Kidney tubule cell (primary cell): ENCODE measurements at regions not wholly inside any gene's neighbourhood (a gene's known extent, or its start where the extent isn't known, plus 50 kb on each side); places are given as distances from the start of the nearest gene placed in this dataset.
"Not testable (repeated sequence)": the region's sequence is repeated elsewhere in the genome, so short reads cannot be mapped to it uniquely, and the experiment has no call there.

Experiments
- DNase-seq: peaks from one replicate; pipeline ENCODE4 v3.0.0-alpha.2; 2018; ENCODE audit warnings: low spot score

DNA sequence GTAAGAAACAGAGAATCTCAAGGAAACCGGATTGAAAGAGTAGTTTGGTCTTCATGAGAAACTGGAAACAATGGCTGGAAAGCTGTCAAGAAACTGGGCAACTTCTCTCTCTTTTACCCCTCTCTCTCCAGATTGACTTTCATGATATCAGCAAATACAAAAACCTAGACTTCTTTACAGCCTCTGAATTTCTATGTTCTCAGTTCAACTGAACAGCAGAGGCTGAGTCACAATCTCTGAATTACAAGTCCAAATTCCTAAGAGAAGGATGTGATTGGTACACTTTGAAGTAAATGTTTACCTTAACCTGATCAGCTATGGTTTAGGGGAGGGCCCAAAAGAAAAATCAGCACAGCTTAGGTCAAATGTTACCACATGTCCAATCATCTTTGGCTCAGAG, 974.9 kb downstream of the RPA4 start:
- DNase-seq: peak; percentile 54

DNA sequence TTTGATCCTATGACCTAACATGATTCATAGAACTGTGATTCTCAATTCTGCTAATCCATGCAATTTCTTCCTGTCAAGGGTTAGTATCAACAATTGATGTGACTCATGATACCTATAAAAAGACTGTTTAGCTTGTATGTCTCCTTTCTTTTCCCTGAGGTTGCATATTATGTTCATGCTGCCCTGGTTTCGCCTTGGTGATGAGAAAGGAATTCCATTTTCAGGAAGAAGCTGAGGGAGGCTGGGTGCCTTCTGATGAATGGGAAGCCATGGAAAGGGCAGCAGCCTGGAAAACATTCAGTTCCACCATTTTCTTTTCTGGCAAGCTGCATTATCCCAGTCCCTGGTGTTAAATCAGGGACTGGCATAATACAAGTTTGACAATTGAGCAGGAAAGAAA, 976.5 kb downstream of the RPA4 start:
- DNase-seq: peak; percentile 84

- DNase-seq: no peak
Measured at GRCh38 chrX:97863261-97863660, 979.6 kb downstream of the RPA4 start.

DNA sequence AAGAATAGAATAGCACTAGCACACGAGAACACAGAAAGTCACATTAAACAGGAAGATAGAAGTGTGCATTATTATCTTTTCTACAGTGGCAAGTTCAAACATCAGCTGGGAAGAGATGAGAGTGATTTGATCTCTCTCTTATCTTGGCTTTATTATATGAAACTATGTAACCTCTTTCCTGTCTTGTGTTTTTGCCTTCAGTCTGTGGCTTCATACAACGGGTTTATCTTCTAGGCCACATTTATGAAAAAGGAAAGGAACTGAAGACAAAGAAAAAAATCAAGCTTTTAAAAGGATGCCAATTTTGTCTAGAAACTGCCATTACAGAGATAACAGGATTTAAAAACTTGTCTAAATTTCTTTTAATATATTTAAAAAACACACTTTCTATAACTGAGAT, 983.6 kb downstream of the RPA4 start:
- DNase-seq: no peak

DNA sequence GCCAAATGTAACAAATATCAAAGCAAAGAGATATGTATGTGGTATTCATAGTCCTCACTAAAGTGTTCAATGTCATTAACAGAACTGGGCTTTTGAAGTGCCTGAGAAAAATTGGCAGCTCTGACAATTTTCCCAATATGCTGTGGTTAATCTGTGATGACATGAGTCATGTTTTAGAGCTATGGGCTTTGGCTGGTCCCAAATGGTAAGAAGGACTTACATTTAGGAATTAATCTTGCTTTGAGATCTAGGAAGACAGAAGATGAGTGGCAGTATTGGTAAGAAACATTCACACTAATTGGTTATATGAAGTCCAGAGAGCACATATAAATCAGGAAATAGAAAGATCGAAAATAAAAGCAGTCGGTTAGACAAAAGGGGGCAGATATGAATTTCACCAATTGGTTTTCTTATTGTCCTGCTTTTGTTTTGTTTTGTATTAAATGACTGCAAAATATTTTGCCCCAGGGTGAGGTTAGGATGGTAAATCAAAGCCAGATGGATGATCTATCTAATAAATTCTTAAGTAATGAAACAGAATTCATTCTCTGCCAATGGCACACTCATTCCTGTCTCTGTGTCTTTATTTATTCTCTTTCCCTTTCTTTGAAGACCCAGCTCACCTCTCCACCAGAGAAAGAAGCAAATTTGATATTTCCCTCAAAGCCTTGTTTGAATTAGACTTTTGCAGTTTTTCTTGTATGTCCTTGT, 993.1 kb downstream of the RPA4 start:
- DNase-seq: no peak

- DNase-seq: no peak
Measured at GRCh38 chrX:97882306-97882705, 998.6 kb downstream of the RPA4 start.

GRCh38 chrX:97895751-97896150, 1012.0 kb downstream of the RPA4 start:
- DNase-seq: peak; percentile 70

GRCh38 chrX:97897998-97898397, 1014.3 kb downstream of the RPA4 start:
- DNase-seq: no peak

- peak; percentile 80 for DNase-seq
Measured at GRCh38 chrX:97898798-97899197, 1015.1 kb downstream of the RPA4 start.

GRCh38 chrX:97907791-97908190, 1024.1 kb downstream of the RPA4 start:
- DNase-seq: no peak

DNA sequence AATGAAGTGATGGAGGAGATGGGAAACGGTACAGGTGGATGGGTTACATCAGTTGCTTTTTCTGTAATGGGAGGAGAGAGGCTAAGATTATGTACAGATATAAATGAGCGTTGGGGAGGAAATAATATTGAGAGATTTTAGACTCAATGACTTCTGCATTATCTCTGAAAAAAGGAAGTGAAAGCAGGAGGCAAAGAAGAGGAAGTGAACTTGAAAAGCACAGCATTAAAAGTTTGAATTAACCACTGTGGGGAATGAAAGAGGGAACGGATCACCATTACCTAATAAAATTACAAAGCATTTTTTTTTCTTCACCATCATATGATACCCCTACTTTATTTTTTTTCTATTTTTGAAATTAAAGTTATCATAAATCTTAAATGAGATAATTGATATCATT, 1025.5 kb downstream of the RPA4 start:
- no peak for DNase-seq

DNA sequence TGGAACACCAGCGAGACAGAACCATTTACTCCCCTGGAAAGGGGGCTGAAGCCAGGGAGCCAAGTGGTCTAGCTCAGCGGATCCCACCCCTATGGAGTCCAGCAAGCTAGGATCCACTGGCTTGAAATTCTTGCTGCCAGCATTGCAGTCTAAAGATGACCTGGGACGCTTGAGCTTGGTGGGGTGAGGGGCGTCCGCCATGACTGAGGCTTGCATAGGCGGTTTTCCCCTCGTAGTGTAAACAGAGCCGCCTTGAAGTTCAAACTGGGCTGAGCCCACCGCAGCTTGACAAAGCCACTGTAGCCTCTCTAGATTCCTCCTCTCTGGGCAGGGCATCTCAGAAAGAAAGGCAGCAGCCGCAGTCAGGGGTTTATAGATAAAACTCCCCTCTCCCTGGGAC, 1031.7 kb downstream of the RPA4 start:
- DNase-seq: not testable (repeated sequence)

GRCh38 chrX:97921223-97921622, 1037.5 kb downstream of the RPA4 start:
- DNase-seq: not testable (repeated sequence)

GRCh38 chrX:97931586-97931985, 1047.9 kb downstream of the RPA4 start:
- DNase-seq: no peak

DNA sequence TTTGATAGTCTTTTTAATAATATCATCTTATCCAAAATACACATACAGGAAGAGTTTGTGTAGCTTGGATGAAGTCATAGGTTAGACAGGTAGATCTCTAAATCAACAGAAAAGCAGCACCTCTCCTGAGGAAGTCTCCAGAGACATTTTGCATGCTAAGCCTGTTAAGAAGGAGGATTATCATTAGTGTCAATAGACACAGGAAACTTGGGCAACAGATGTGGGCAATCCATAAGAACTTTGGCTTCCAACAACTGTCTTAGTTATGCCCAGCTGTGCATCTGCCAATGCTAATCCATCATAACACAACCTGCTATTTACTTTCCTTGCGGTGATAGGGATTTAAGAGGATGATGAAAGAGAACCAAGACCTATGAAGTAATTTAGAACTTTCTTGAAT, 1052.6 kb downstream of the RPA4 start:
- no peak for DNase-seq

GRCh38 chrX:97938706-97939105, 1055.0 kb downstream of the RPA4 start:
- no peak for DNase-seq

- no peak for DNase-seq
Measured at GRCh38 chrX:97968376-97969163, 1084.9 kb downstream of the RPA4 start.

DNA sequence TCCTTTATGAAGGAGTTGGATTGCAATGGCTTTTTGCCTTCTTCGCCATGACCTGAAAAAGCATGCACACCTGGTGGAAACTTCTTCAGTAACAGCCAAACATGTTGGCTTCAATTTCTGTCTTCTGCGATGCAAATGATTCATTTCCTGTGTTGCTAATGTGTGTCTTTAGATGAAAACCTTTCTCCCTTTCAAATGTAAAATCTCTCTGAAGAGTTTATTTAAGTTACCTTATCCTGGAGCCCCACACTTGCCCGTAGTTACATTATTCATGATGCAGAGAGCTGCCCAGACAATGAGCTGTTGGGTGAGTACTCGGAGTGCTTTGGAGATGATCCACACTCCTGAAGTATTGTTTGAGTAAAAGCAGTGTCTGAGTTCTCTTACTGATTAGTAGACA, 1100.9 kb downstream of the RPA4 start:
- peak; percentile 16 for DNase-seq

DNA sequence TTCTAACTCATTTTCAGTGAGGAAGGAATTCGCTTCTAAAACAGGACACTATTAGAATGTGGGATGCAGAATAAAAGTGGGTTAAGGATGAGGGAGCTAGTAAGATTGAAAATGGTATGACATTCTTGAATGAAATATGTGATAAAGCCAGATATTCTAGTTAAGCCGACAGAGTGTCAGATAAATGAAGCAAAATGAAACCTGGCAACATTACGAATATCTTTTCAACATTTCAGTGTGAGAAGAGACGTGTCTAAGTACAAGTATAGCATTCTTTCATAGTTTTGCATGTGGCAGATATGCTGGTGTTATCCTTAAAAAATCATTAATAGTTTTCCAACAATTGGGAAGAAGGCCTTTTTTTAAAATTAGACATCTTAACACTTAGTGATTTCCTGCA, 1101.4 kb downstream of the RPA4 start:
- no peak for DNase-seq

DNA sequence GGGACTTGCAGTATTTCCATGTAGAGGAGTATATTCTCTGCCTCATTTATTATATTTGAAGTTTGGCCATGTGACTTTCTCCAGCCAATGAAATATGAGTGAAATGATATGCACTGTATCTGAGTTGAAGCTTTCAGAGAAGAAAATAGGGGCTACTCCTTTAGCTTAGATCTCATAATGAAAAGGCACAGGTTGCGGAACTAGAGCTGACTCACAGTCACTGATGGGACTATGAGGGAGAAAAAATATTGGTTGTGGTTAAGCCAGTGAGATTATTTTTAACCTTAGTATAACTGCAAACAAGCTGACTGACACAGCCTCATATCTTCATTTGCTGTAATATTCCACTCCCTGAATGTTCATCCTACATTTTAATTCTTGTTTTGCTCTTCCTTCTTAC, 1104.3 kb downstream of the RPA4 start:
- no peak for DNase-seq

DNA sequence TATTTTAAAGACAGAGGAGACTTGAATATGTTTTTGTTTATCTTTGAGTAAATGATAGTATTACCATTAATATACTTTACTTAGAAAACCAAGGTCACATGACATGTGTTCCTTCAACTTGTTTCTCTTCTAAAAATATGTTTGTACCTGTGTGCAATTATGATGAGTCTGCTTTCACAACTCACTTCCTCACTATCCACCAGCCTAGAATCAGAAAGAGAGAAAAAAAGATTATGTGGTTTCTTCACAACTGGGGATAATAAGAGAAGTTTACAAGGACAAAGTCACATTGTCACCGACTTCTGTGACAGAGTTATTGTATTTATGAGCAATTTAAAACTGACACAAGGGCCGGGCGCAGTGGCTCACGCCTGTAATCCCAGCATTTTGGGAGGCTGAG, 1112.1 kb downstream of the RPA4 start:
- no peak for DNase-seq

- no peak for DNase-seq
Measured at GRCh38 chrX:98028691-98029090, 1145.0 kb downstream of the RPA4 start.

GRCh38 chrX:98029861-98030260, 1146.2 kb downstream of the RPA4 start:
- no peak for DNase-seq

- no peak for DNase-seq
Measured at GRCh38 chrX:98057176-98057575, 1173.5 kb downstream of the RPA4 start.
